WI38 (cell line): ENCODE measurements at regions not wholly inside any gene's neighbourhood (a gene's known extent, or its start where the extent isn't known, plus 50 kb on each side); places are given as distances from the start of the nearest gene placed in this dataset.

Source experiments
- H3K4me3 ChIP-seq: 2 replicates; pipeline ENCODE4 v1.5.1; 2011; ENCODE audit warnings: low read depth, mild to moderate bottlenecking, control low read depth, low read length
- CTCF ChIP-seq: IDR thresholded peaks from 2 replicates; pipeline ENCODE4 v1.5.1; 2012; ENCODE audit warnings: low read depth, mild to moderate bottlenecking, control low read depth, low read length

- TF ChIP-seq CTCF, result no peak
- H3K4me3 ChIP-seq, result no peak overlapping the region
Observed at GRCh38 chr7:33735403-33735802, 169.9 kb upstream of the BMPER start.

GRCh38 chr7:33736521-33737221 is 168.7 kb upstream of the BMPER start:
- no peak for TF ChIP-seq CTCF
- H3K4me3 ChIP-seq, result no peak overlapping the region

GRCh38 chr7:33738260-33738935 is 166.9 kb upstream of the BMPER start:
- no peak for TF ChIP-seq CTCF
- H3K4me3 ChIP-seq, result no peak overlapping the region

GRCh38 chr7:33739286-33739685 is 166.1 kb upstream of the BMPER start:
- no peak for TF ChIP-seq CTCF
- H3K4me3 ChIP-seq, result no peak overlapping the region

- no peak overlapping the region for H3K4me3 ChIP-seq
- no peak for TF ChIP-seq CTCF
Observed at GRCh38 chr7:33742521-33742920, 162.8 kb upstream of the BMPER start.

- H3K4me3 ChIP-seq, result no peak overlapping the region
- no peak for TF ChIP-seq CTCF
Observed at GRCh38 chr7:33742999-33743587, 162.2 kb upstream of the BMPER start.

- TF ChIP-seq CTCF, result no peak
- H3K4me3 ChIP-seq, result no peak overlapping the region
Observed at GRCh38 chr7:33743594-33743993, 161.7 kb upstream of the BMPER start.
